HG02763 (cell line): ENCODE measurements at regions not wholly inside any gene's neighbourhood (a gene's known extent, or its start where the extent isn't known, plus 50 kb on each side); places are given as distances from the start of the nearest gene placed in this dataset.
"Not testable (repeated sequence)": the region's sequence is repeated elsewhere in the genome, so short reads cannot be mapped to it uniquely, and the experiment has no call there.

Source experiments
- ATAC-seq: cut with Tn5 transposase; IDR thresholded peaks from one replicate; pipeline ENCODE4 v1.9.1; 2021; ENCODE audit warnings: mild to moderate bottlenecking, moderate library complexity; ENCODE audit not compliant: unreplicated experiment

DNA sequence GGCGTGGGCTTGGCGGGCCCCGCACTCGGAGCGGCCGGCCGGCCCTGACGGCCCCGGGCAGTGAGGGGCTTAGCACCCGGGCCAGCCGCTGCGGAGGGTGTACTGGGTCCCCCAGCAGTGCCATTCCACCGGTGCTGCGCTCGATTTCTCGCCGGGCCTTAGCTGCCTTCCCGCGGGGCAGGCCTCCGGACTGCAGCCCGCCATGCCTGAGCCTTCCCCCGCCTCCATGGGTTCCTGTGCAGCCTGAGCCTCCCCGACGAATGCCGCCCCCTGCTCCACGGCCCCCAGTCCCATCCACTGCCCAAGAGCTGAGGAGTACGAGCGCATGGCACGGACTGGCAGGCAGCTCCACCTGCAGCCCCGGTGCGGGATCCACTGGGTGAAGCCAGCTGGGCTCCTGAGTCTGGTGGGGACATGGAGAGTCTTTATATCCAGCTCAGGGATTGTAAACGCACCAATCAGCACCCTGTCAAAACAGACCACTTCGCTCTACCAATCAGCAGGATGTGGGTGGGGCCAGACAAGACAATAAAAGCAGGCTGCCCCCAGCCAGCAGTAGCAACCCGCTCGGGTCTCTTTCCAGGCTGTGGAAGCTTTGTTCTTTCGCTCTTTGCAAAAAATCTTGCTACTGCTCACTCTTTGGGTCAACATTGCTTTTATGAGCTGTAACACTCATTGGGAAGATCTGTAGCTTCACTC is 501.2 kb upstream of the DPH6 start:
- not testable (repeated sequence) for ATAC-seq

DNA sequence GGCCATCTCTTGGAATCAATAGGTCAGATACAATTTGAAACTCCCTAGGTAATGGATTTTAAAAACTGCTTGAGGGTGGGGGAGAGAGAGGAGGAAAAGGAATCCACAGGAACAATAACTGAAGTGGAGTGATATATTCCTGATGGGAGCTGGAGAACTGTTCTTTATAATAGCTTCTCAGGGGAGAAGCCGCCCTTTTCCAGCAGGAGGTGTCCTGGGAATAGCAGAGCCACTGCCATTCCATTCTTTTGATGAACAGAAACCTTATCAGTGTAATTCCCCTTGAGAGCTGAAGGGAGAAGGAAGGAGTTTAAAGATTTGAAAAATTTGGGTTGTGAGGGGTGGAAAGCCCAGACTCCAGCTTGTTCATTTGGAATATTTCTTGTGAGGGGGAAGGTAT is 504.9 kb upstream of the DPH6 start:
- ATAC-seq: no peak

DNA sequence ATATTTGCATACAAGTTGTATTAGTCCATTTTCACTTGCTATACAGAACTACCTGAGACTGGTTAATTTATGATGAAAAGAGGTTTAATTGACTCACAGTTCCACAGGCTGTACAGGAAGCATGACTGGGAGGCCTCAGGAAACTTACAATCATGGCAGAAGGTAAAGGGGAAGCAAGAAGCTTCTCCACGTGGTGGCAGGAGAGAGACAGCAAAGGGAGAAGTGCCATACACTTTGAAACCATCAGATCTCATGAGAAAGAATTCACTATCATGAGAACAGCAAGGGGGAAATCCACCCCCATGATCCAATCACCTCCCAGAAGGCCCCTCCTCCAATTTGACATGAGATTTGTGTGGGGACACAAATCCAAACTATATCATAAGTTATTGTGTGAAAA is 506.7 kb upstream of the DPH6 start:
- not testable (repeated sequence) for ATAC-seq

DNA sequence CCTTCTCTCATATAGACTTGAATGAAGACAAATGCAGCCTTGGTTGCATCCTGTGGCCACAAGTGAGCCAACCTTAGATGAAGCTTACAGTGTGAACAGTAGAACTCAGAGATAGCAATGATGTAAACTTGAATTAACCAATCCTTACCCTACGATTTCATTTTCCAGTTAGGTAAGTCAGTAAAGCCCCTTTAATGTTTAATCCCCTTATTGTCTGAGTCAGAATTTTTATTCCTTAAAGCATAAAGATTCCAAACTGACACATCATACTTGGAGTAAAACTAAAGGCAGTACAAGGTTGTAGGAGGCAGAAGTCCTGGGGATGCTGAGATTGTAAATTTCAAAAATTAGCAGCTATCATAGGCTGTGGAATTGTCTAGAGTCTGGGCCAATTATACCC is 507.8 kb upstream of the DPH6 start:
- ATAC-seq: no peak

DNA sequence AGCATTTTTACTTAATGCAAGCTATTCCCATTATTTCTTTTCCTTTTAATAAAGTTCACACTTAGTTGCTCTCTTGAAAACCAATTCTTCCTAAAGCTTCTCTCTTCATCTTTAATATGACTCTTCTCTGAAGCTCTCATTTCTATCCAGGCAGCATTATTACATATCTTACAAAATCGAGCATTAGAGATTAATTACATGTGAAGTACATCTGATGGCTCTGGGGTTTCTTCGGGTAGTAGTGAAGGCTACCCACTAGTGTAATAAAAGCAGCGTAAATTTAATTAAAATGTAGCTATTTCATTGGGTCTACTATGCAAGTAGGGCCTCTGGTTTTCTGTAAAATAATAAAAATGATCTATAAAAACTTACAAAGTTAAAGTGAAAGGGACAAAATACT is 513.6 kb upstream of the DPH6 start:
- no peak for ATAC-seq

DNA sequence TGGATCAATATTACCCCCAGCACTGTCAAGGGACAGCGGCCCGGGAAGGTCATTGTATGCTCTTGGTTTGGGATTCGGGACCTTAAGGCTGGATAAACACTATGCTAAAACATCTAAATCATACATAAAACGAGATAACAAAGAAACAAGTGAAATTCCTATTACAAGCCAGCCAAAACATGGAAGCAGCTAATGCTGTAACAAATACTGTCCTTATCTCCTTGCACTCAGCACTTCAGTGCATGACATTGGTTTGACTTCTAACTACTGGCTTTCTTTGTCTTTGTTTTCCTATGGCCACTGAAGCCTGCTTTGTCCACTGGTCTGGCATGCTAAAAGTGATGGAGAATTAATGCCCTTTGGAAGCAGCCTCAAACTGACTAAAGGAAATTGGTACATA is 516.4 kb upstream of the DPH6 start:
- no peak for ATAC-seq

DNA sequence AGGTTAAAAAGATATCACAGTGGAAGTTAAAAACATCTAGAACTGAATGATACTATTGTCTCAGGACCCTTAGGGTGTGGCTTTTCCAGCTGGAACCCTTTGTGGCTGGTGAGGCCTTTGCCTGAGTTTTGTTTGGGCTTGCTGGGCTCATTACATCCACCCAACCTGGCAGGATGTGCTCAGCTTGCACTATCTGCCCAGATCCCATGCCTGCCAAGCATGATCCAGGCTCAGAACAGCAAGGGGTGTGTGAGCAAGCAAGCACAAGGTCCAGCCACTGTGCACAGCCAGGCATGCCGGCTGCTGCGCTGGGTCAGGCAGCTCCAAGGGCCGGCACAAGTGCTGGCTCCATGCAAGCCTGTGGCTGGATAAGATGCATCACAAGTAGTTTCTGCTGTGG is 512.7 kb upstream of the CDIN1 start:
- ATAC-seq: no peak

DNA sequence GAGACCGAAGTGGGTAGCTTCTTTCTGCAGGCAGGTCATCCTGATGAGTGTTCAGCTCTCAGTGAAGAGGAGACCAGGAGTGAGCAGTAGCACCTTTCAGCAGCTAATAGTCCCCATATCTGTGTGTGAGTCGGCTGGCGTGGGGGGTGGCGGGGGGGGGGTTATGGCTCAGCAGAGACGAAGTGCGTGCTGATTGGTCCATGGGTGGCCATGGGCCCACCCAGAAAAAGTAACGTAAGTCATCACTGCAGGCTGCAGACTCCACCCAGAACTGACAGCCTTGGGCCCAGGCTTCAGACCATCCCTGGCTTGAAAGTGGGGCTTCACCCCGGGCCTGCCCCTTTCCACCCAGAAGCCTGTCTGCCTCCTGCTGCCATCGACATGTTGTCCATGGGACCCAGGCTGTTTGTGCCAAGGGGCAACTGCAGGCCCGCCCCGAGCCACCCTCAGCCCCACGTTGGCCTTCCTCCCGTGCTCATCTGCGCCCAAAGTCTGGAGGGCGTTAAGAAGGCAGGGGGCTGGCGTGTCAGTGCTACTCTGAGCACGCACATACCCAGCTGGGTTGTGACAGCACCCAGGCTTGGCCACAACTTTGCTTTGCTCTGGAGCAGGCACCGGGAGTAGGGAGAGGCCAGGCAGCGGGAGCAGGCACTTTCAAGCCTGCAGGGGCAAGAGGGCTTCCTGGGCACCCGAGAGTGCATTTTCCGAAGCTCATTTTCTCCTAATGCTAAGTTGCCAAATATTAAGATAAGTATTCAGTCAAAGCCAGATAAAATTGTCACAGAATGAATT is 511.7 kb upstream of the CDIN1 start:
- ATAC-seq: no peak

DNA sequence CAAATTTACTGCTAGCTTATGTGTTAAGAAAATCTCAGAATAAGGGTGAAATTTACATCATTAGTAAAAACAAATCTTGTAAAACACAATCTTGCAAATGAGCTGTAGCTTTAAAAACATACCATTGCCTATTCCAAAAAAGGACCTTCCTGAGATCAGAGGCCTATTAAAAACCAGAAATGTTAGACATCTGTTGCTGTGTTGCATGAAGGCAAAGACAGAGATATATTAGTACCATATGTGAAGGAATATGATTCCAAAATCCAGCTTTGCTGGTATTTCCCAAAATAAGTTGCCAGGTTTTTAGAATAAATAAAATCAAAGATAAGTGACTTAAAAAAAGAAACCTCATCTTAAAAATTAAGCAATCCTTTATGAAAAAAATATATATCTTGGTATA is 504.1 kb upstream of the CDIN1 start:
- ATAC-seq: no peak

DNA sequence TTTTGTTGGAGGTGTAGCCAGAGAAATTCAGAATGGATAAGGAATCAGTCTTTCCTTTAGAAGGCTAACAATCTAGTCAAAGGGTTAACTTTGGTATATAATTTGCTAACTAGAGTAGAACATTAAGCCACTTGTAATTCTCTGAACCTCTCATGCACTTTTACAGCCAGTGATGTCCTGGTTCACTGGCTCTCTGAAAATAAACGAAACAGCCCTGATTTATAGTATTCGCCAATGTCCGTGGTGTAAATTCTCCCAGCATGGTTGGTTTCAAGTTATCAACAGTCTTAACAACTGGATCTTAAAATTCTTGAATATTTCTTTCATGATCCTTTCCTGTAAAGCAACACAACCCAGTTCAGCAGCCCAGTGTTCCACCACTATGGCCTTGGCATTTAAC is 500.4 kb upstream of the CDIN1 start:
- ATAC-seq: no peak

DNA sequence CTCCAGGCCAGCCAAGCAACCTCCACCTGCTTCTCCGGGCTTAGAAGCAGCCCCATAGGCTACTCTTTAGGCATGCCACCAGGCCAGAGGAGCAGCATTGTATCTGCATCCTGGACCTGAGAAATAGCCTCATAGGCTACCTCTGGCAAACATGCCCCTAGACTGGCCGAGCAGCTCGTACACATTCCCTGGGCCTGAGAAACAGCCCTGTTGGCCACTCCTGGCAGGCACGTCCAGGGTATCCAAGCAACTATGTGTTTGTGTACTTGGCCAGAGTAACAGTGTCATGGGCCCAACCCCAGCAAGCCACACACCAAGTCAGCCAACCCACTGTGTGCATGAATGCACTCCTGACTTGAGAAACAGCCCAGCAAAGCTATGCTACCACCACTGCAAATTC is 498.7 kb upstream of the CDIN1 start:
- no peak for ATAC-seq

DNA sequence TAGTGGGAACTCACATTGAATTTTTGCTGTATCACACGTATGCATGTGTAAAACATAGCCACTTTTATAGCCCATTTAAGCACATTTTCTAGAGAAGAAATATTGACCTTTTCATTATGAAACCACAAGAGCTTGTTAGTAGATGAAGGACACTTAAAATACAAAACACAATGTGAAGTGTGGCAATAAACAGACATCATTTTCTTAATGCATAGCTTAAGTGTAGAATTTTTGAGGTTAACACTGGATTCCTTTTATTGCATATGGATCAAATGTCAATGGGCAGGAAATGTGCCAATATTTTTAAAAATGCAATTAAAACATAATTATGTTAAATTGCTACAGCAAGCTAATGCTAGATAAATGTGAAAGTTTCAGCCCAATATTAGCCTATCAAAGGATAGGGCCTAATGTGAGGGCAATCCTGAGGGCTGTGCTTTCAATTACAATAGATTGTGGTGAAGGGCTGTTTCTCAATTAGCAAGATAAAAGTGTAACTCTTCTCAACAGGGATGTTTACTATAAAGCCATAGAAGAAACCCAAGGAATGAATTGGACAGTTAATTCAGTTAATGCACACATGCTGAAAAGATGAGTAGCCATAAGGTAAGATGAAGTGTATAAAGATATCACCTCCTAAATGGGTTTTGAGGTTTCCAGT is 489.0 kb upstream of the CDIN1 start:
- no peak for ATAC-seq

DNA sequence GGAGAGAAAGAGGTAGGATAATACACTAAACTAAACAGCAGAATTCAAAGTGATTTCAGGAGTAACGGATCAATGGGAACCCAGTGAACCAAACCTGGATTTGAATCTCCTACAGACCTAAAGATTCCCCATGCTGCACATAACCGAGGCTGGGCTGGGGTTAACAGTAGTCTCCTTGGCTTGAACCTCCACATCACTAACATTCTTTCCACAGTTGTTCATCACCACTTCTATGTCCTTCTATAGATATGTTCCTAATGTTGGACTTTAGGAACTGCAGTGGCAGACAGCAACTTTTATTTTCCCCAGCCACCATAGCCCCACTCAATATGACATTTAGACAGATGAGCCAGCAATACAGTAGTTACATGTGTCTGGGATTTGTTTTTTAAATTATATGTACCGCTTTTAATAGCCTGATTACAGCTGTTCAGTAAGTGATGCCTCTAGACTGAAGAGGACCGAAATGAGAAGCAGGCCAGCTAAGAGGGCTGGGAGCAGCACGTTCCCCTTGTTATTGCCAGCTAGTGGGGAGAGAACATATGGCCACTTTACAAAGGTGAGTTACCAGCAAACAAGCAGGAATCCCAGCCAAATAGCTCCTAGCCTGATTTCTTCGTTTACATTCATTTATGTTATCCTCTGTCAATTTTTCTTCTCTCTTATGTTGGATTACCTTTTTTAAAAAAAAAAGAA is 472.6 kb upstream of the CDIN1 start:
- no peak for ATAC-seq

DNA sequence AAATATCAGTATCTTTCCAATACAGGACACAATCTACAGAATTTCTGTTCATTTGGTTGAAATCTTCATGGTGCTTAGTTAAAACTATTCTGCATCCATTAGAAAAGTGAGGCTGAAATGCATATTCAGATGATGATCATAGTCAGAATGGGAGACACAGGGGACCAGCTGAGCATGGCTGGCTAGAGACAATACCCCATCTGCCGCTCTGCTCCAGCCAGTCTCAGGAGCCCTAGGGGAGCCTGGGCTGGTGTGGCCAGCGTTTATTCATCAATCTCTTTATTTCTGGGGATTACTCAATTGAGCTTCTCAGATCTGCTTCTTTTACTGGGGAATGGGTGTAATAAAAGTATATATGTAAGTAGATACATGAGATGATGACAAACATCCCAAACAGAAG is 470.9 kb upstream of the CDIN1 start:
- ATAC-seq: no peak

DNA sequence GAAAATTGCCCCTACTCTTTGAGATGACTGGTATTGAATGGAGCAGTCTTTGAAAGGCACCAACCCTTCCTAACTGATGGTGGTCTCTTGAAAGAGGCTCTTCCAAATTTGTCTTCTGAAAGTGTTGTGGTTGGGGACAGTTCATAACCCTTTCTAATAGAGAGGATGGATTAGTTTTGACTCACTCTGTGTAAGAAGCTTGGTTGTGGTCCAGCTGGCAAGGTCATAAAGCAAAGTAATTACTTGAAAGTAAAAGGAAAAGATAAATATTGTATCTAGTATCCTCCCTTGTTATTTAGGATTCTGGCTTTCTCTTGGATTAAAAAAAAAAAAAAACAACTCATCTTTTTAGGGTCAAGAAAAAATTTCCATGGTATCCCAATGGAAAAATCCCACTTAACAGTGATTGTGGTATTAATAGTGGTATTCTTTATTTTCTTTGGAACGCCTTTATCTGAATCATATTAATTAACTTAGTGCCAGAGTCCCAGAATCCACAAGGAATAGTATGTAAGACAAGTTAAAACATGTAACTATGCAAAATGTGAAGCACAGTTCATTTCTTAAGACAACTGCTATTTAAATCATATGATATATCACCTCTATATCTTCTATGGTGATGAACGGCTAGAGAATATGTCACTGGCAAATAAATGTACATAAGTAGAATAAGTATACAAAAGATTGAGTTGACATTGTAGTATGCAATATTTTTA is 469.3 kb upstream of the CDIN1 start:
- ATAC-seq: no peak

DNA sequence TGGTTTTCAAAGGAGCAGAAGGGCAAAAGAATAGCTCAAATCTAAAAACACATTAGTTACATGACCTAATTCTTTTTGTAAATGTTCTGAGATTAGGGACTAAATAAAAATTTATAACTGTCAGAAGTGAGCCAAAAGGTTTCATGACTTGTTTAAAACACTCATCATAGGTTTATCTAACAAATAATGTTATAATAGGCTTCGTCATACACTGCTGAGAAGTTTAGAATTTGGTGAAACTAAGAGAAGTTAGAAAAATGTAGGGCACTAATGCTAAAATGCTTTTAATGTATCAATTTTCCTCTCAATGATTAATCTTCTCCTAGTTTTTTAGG is 468.8 kb upstream of the CDIN1 start:
- ATAC-seq: no peak

DNA sequence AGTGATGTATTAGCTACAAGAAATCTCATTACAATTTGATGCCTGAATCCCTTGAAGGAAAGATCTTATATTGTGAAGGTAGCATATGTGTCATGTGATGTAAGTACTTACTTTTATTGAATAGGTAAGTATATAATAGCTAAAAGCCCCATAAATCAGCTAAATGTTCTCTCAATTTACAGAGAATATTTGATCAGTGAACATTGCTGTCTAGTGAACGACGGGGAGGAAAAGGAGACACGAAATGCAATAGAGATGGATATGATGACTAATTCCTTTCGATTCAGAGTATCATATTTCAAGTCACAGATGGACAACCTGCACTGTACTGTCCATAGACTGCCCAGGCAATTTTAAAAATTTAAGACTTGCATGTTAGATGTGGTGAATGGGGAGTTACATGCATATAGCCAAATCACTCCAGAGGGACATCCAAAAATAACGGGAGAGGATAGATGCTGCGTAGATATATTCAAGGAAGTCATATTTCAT is 462.1 kb upstream of the CDIN1 start:
- no peak for ATAC-seq

DNA sequence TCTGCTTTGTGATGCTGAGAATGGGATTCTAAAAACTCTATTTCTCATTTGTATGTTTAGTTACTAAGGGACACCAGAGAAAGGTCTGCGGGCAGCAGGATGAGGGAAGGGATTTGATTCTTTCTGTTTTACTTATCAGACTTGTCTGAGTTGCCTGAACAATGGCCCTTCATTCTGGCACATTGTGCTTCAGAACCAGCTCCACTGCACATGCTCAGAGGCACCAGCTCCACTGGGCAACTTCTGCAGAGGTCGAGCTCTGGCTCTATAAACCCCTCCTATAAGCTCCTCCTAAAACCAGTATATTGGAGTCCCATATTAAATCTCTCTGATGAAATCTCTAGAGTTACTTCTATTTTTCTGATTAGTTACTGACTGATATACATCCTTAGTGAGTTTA is 453.2 kb upstream of the CDIN1 start:
- no peak for ATAC-seq

DNA sequence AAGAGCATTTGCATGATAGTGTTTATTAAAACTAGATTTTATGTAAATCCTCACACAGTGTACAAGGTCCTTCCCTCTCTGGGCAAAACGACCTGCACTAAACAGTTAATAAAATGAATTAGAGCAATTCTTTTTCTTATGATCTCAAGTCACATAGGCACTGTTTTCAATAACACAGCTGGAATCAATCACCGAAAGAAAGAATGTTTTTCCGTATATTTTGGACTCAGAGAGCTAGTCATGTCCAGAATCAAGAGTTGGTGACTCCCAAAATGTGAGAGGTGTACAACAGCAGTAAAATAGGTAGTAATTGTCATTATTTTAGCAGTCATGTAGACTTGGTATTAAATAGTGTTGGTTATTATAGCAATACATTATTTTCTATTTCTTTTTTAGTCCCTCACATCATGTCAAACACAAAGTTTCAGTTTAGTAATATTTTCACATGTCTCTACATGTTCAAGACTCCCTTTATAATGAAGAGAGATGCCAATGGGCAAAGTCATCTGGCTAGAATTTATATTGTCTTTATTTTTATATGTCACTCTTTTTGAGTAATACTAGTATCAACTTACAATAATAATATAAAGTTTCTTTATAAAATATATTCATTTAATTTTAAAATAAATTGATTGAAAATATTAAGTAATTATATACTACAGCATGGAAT is 448.6 kb upstream of the CDIN1 start:
- ATAC-seq: no peak

DNA sequence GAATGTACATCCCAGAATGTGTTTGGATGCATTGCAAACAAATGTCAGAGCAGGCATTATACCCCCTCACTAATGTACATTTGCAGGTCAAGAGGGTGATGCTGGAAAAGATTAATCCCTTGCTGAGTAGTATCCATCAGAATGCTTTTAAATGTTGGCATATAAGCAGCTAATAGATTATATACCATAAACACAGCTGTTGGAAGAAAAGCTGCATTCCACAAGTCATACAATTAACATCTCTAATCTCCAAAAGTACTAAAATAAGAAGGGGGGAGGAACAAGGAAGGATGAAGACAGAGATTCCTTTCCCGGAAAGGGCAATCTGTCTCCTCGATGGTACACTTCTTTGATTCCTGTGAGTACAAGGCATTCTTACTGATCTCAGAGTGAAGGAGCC is 445.7 kb upstream of the CDIN1 start:
- ATAC-seq: no peak
